Esophagus squamous epithelium (tissue), 4 donors: ENCODE measurements at regions not wholly inside any gene's neighbourhood (a gene's known extent, or its start where the extent isn't known, plus 50 kb on each side); places are given as distances from the start of the nearest gene placed in this dataset.
"Not testable (repeated sequence)": the region's sequence is repeated elsewhere in the genome, so short reads cannot be mapped to it uniquely, and the experiment has no call there.

Source experiments
- POLR2A ChIP-seq, 4 donors: fragments of 450-650 bp; IDR thresholded peaks; one replicate each; pipeline ENCODE4 v1.6.1; 2017; ENCODE audit warnings: antibody characterized with exemption in 4 of 4, mild to moderate bottlenecking in 4 of 4, moderate library complexity in 3 of 4
- TF ChIP-seq, protein P1 (sequence below), 6 experiments: fragments of 450-650 bp in 4 of 6; fragments of 200-600 bp in 2 of 6; sonication (generic) in 2 of 6; IDR thresholded peaks; one replicate each; pipeline ENCODE4 v1.5.1; 2016 to 2019; ENCODE audit warnings: antibody characterized with exemption in 6 of 6, mild to moderate bottlenecking in 4 of 6, moderate library complexity in 4 of 6

- TF ChIP-seq, protein P1, sequence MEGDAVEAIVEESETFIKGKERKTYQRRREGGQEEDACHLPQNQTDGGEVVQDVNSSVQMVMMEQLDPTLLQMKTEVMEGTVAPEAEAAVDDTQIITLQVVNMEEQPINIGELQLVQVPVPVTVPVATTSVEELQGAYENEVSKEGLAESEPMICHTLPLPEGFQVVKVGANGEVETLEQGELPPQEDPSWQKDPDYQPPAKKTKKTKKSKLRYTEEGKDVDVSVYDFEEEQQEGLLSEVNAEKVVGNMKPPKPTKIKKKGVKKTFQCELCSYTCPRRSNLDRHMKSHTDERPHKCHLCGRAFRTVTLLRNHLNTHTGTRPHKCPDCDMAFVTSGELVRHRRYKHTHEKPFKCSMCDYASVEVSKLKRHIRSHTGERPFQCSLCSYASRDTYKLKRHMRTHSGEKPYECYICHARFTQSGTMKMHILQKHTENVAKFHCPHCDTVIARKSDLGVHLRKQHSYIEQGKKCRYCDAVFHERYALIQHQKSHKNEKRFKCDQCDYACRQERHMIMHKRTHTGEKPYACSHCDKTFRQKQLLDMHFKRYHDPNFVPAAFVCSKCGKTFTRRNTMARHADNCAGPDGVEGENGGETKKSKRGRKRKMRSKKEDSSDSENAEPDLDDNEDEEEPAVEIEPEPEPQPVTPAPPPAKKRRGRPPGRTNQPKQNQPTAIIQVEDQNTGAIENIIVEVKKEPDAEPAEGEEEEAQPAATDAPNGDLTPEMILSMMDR (IDR thresholded peaks at IDR 0.05), result not testable (repeated sequence)
- not testable (repeated sequence) for TF ChIP-seq POLR2A (IDR thresholded peaks at IDR 0.05)
Measured at GRCh38 chr20:29570126-29570525, 1687.3 kb upstream of the DEFB115 start.
